ENCODE measurements at regions not wholly inside any gene's neighbourhood (a gene's known extent, or its start where the extent isn't known, plus 50 kb on each side); places are given as distances from the start of the nearest gene placed in this dataset.
"Not testable (repeated sequence)": the region's sequence is repeated elsewhere in the genome, so short reads cannot be mapped to it uniquely, and the experiment has no call there.

DNA sequence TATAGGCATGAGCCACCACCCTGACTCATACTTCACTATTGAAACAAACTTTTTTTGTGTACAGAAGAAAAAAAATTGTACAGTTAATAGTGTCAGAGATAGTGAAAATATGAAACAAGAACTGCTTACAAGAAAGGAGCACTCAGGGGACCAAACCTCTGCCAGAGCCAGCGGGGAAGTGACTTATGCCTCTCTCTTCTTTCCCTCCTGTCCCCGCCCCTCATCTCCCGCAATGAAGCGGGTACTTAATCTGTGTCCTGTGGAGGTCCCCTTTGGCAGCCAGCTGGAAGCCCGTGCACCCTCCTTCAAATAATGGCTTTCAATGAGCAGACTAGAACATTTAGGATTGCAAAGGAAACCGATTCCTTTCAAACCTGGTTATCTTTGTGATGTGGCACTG, 51.5 kb downstream of the PPIAL4A start:
- DNase-seq, result not testable (repeated sequence)

DNA sequence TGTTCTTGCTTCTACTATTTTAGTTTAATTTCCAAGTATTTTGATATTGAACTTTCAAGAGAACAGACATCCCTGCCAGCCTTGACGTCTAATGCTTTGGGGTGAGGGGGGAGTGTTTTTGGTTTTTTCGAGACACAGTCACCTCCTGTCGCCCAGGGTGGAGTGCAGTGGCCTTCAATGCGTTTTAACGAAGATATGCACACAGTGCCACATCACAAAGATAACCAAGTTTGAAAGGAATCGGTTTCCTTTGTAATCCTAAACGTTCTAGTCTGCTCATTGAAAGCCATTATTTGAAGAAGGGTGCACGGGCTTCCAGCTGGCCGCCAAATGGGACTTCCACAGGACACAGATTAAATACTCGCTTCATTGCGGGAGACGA, 52.3 kb downstream of the PPIAL4A start:
- not testable (repeated sequence) for DNase-seq

DNA sequence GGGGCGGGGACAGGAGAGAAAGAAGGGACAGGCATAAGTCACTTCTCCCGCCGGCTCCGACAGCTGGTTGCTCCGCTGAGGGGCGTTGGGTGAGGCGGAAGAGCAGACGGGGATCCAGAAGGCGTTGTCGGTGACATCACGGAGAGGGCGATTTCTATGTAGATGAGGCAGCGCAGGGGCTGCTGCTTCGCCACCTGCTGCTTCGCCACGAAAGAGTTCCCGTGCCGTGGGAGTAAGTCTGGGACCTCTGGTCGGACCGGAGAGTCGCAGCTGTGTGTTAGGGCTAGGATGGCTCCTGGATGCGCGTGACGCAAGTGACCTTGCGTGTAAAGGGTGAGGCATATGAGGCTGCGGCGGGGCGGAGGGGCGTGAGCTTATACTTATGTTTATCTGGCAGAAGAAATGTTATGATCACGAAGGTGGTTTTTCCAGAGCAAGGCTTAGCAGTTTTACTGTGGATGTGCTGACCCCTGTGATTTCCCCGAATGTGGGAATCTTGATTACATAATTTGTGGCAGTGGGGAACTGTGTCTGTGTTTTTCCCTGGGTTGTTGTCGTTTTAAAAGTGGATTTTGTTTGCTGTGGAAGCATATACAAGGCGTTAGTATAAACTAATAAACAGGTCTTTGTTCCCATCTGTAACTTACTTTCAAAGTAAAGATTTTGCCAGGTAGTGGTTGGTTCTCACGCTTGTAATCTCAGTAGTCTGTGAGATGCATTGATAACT, 52.8 kb downstream of the PPIAL4A start:
- peak in 51 of 58 donors; percentile 1 to 79 (median 36) for DNase-seq

DNA sequence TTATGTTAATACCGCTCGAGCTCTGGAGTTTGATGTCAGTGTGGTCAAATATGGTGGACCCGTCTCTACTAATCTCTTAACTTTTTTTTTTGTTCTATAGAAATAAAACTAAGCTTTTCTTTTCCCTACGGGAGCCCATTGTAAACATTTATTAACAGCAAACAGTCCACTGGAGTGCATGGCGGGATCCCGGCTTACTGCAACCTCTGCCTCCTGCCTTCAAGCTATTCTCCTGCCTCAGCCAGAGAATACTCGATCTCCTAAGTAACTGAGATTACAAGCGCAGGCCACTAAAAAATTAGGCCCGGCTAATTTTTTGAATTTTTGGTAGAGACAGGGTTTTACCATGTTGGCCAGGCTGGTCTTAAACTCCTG, 53.4 kb downstream of the PPIAL4A start:
- not testable (repeated sequence) for DNase-seq

DNA sequence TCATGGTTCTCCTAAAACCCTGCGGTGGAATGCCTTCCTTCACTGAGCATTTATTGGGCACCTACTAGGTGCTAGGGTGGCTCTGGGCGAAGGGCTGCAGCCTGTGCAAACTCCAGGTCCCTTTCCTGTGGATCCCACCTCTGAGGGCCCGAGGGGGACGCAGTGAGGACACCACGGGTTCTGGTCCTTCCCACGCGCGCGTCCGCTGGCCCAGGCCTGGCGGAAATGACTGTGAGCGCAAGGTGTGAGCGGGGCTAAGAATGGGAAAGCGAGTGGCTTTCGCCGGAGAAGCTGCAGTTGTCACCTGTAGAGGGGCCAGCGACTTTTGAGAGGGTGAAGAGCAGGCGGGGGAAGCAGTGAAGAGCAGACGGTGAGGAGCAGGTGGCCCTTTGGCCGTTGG, 55.1 kb downstream of the PPIAL4A start:
- DNase-seq, result not testable (repeated sequence)

DNA sequence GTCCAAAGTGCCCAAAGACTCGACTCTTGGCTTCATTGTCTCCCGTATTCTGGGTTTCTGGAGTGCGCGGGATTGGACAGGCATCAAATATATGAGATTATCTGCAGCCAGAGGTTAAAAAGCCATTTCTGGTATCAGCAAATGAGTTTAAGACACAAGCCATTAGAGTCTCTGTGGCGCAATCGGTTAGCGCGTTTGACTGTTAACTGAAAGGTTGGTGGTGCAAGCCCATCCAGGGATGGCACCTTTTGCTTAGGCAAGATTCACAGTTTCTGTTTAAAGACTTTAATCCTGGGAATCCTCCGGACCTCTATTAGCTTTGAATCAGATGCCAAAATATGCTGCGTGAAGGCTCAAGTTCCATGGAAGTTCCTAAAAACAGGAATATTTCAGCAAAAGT, 55.6 kb downstream of the PPIAL4A start:
- DNase-seq, result not testable (repeated sequence)

DNA sequence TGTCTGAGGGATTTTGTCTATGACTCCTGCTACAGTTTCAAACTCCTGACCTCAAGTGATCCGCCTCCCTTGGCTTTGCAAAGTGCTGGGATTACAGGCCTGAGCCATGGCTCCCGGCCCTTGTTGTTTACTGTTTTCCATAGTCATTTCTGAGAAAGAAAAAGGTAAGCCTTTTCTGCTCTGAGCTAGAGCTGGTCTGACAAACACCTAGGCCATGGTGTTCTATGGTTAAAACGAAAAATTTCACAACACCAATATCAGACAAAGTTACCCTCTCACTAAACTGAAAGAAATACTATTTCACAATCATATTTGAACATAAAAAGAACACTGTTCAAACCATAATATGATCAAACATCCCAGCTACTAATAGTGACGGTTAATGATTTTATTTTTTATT, 57.5 kb downstream of the PPIAL4A start:
- DNase-seq, result not testable (repeated sequence)

DNA sequence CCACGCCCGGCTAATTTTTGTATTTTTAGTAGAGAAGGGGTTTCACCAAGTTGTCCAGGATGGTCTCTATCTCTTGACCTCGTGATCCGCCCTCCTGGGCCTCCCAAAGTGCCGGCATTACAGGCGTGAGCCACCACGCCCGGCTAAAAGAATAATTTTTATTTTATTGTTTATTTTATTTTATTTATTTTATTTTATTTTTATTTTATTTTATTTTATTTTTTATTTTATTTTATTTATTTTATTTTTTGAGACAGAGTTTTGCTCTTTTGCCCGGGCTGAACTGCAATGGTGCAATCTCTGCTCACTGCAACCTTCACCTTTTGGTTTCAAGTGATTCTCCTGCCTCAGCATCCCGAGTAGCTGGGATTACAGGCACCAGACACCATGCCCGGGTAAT, 60.2 kb downstream of the PPIAL4A start:
- DNase-seq, result not testable (repeated sequence)

DNA sequence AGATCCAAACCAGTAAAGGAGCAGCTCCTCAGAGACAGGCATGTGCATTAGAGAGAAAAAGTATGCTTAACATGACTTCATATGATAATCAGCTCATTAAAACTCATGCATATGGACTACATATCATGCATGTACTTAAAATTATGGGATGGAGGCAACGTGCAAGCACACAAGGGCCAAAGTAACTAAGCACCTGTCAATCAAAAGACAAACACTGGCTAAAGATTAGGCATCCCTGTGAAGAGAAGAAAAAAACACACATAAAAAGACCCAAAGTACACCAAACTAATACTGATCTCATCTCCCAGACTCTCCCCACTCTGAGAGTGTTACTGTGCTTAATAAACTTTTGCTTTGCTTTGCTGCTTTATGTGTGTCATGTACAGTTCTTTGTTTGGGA, 61.1 kb downstream of the PPIAL4A start:
- not testable (repeated sequence) for DNase-seq

DNA sequence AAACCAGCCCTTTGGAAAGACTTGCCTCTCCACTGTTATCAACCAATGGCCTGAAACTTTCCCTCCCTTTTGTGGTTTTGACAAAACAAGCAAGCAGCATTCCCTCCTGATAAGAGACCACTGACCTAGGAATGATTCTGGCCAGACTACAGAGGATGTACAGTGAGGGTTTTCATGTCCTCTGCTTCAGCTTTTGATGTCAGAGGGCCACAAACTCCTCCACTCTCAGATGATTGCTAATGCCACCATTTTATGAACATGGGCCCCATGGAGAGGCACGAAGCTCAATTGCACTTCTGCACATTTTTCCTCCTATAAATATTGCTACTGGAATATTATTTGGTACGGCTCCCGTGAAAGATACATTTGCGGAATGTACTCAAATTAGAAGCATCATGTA, 61.5 kb downstream of the PPIAL4A start:
- DNase-seq, result not testable (repeated sequence)

DNA sequence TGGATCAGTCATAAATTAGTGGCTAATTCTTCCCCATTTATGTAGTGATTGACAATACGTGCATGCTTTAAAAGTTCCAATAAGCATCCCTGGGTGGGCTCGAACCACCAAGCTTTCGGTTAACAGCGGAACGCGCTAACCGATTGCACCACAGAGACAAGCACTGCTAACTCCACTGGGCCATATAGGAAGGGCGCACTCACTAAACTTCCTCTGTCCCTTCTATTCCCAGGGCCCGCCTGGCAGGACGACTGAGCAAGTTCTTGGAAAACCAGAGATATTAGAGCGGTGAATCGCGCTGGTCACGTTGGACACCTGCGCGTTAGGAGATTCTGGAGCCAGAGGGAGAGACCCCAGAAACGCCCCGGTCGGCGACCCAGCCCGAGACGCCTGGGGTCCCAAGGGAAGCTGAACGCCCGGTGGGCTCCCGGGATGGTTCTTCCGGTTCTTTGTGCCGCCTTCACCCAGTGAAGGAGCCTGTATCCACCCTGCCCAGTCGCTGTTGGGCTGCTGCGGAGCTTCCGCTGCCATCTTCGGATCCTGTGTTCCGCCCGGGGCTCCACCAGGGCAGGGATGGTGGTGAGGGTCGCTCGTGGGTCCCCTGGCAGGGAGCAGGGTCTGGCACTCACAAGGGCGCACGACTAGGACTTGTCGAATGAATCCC, 62.8 kb downstream of the PPIAL4A start:
- DNase-seq, result not testable (repeated sequence)

DNA sequence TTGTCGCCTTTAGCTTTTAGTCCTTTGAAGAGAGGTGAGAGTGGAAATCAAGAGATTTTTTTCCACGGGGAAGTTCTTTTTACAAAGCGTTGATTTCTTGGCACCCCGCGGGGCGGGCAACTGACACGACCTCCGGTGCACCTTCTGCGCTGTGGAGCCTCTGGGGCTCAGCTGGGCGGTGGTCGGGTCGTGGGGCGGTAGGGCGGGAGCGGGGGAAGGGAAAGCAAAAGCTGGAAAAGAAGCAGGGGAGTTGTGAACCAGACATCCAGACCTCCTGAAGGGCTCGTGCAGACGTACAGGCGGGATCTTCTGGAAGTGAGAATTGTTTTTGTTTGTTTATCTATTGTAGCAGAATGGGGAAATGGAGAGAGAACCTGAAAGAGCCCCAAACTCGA, 63.3 kb downstream of the PPIAL4A start:
- not testable (repeated sequence) for DNase-seq

DNA sequence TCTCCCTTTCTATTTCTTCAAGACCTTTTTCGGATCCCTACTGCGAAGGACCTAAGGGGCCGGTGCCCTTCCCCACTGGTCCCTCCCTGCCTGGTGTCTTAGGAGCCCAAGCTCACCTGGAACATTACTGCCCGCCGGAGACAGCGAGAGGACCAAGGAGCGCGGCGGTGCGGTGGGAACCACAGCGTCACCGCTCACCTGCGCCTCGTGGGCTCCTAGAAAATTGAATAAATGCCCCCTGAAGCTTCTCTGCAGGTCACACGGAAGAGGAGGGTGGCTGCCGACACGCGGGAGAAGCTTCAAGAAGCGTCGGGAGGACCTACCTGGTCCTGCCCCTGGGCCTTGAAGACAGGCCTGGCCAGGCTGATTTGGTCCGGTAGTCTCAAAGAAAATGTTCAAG, 65.2 kb downstream of the PPIAL4A start:
- peak in 1 of 58 donors; percentile 1 for DNase-seq

DNA sequence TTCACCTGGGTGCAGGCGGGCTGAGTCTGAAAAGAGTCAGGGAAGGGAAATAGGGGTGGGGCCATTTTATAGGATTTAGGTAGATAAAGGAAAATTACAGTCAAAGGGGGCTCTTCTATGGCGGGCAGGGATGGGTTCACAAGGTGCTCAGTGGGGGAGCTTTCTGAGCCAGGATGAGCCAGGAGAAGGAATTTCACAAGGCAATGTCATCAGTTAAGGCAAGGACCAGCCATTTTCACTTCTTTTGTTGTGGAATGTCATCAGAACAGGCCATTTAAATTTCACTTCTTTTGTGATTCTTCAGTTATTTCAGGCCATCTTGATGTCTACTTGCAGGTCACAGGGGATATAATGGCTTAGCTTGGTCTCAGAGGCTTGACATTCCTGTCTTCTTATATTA, 66.4 kb downstream of the PPIAL4A start:
- DNase-seq, result not testable (repeated sequence)

DNA sequence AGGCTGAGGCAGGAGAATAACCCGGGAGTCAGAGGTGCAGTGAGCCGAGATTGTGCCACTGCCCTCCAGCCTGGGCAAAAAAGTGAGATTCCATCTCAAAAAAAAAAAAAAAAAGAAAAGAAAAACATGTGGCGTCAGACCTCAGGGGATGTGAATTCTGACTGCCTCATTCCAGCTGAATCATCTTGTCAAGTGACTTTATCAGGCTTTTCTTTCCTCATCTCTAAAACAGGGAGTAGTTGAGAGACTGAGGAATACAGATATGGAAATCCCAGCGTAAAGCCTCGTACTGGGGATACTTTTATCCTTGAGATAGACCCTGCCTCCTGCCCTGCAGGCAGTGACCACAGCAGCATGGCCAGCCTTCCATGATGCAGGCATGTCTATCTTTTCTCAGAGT, 76.4 kb downstream of the PPIAL4A start:
- not testable (repeated sequence) for DNase-seq

DNA sequence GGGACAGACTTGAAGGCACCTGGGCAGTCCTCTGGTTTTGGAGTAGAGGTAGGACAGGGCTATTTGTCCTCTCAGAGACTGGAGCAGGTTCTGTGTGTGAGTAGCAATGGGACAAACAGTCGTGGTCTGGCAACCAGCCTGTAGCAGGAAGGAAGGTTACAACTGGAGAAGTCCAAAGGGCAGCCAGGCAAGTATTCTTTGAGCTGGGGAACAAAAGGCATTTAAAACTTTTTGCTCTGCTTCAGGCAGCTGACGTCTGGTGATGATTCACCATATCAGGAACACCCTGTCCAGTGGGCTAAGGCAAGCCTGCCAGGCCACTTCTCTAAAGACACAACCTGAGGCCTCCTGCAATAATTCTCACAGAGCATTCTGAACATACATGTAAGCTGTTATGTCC, 83.3 kb downstream of the PPIAL4A start:
- DNase-seq, result peak in 1 of 58 donors; percentile 11

DNA sequence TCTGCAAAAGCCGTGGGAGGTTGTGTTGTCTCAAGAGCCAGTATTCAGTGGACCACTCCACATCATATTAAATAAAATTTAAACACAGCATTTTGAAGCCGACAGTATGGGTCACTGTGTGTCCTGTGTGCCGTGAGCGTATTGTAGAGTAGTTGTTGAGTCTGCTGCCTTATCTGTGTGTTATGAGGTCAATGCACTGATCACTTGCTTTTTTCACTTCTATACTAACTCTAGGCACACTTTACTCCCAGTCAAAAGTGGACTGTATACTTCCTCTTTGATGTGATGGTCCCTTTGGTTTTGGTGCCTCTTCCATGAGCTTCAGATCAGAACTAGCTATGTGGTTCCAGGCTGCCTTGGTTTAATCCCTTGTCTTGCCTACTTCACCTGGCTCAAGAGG, 84.3 kb downstream of the PPIAL4A start:
- not testable (repeated sequence) for DNase-seq

DNA sequence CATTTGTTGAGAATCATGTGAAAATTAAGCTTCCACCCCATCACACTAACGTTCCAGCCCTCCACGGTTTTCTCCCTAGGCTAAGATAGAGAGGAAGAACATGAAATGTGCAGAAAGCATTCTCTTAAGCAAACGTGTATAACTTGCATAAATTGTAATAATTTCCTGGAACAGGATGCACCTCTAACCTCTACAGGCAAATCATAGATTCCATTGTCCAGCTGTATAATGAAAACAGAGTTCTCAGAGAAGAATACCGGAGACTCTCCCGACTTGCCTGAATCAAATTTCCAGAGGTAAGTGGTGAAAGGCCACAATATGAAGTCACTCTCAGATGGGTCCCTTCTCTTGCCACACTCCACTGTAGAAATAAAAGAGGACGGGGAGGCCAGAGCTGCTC, 87.7 kb downstream of the PPIAL4A start:
- DNase-seq, result not testable (repeated sequence)

DNA sequence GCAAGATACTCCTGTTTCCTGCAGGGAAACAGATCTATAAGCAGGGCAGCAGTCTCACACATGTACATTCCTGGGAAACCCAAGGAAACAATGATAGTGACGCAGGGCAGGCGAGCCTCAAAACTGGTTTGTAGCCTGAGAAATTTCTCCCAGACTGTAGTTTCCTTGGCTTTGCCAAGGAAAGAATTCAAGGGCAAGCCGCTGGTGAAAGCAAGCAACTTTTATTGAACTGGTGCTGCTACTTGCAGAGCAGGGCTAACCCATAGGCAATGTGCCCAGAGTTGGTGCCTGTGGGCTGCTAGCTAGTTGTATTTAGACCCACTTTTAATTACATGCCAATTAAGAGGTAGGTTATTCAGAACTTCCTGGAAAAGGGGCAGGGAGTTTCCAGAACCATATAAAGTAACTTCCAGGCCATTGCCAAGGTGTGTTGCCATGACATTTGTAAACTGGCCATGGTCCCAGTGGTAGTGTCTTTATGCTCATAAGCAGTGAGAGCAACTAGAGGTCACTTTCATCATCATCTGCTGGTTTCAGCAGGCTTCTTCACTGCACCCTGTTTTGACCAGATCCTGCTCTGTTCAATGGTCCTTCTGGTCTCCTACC, 92.0 kb downstream of the PPIAL4A start:
- DNase-seq, result peak in 12 of 58 donors; percentile 3 to 66 (median 11)

DNA sequence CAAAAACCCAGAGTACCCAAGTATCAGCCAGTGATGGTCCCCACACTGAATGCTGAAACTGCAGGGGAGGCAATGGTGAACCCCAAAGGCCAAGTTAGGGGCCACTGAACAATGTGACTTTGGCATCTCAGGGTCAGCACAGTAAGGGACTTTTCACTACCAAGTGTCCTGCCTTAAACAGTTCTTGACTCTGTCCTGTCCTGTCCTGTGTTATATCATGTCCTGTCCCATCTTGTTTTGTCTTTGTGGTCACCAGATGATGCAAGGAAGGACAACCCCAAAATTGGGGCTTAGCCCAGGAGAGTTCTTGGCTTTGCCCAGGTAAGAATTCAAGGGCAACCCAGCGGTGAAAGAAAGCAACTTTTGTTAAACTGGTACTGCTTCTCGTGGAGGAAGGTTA, 105.0 kb downstream of the PPIAL4A start:
- not testable (repeated sequence) for DNase-seq

DNA sequence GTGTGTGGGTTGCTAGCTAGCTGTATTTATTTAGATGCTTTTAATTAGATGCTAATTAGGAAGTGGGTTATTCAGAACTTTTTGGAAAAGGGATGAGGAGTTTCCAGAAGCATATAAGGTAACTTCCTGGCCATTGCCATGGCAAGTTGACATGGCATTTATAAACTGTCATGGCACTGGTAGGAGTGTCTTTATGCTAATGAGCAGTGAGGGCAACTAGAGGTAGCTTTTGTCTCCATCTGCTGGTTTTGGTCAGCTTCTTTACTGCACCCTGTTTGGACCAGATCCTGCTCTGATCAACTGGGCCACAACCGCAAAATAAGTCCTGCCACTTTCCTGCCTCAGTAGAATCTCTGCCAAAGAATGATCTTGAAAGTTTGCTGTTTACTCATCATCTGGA, 105.5 kb downstream of the PPIAL4A start:
- DNase-seq, result not testable (repeated sequence)

DNA sequence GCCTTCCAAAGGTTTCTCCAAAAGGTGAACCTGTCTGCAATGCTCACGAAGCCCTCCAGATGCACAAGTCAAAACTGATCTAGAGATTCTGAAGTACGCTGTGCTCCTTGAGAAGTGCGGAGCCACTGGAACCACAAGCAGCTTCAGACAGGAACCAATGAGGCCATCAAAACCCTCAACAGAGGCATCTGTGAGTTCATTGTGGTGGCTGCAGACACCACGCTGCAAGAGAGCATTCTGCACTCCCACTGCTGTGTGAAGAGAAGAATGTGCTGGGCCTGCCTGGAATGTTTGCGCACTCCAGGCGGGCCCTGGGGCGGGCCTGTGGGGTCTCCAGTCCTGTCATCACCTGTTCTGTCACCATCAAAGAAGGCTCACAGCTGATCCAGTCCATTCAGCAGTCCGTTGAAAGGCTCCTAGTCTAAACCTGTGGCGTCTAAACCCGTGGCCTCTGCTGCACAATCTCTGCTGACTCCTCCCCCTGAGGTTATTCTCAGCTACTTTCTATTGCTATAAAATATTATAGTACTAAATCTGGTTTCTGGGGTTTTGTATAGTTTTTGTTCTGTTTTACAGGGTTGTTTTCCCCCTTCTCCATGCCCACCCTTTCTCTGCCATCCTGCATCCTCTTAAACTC, 111.6 kb downstream of the PPIAL4A start:
- not testable (repeated sequence) for DNase-seq
